Mesenchymal stem cell (in vitro differentiated cells and primary cell): ENCODE measurements at regions not wholly inside any gene's neighbourhood (a gene's known extent, or its start where the extent isn't known, plus 50 kb on each side); places are given as distances from the start of the nearest gene placed in this dataset.

ENCODE experiments used
- DNase-seq: peaks from one replicate; pipeline ENCODE4 v3.0.0-alpha.2; 2013
- H2AFZ ChIP-seq: one replicate; pipeline ENCODE4 v1.6.1; 2013; ENCODE audit warnings: low read depth, mild to moderate bottlenecking, control low read depth, inconsistent platforms, low read length, moderate library complexity
- H2AK5ac ChIP-seq: 2 replicates; pipeline ENCODE4 v1.6.1; 2013; ENCODE audit warnings: low read length, moderate library complexity, mild to moderate bottlenecking, inconsistent platforms; ENCODE audit not compliant: severe bottlenecking
- H2BK120ac ChIP-seq: one replicate; pipeline ENCODE4 v1.6.1; 2013; ENCODE audit warnings: low read depth, mild to moderate bottlenecking, inconsistent platforms, low read length, moderate library complexity
- H2BK12ac ChIP-seq, 2 experiments: one replicate each; pipeline ENCODE4 v1.6.1; 2013; ENCODE audit warnings: inconsistent platforms in 2 of 2, low read length in 2 of 2, mild to moderate bottlenecking in 2 of 2, moderate library complexity in 2 of 2, control low read depth in 1 of 2
- H2BK15ac ChIP-seq: one replicate; pipeline ENCODE4 v1.6.1; 2013; ENCODE audit warnings: mild to moderate bottlenecking, low read depth, inconsistent platforms; ENCODE audit not compliant: poor library complexity, severe bottlenecking
- H2BK5ac ChIP-seq: 2 replicates; pipeline ENCODE4 v1.6.1; 2013; ENCODE audit warnings: low read depth, mild to moderate bottlenecking, low read length, control low read depth, inconsistent platforms; ENCODE audit not compliant: poor library complexity, severe bottlenecking
- H3K14ac ChIP-seq, 2 experiments: one replicate each; pipeline ENCODE4 v1.6.1; 2013; ENCODE audit warnings: inconsistent platforms in 2 of 2, low read length in 2 of 2, control low read depth in 1 of 2, mild to moderate bottlenecking in 1 of 2, moderate library complexity in 1 of 2
- H3K18ac ChIP-seq, 2 experiments: one replicate each; pipeline ENCODE4 v1.6.1; 2013; ENCODE audit warnings: inconsistent platforms in 2 of 2, low read length in 2 of 2, control low read depth in 1 of 2, low read depth in 1 of 2, mild to moderate bottlenecking in 1 of 2
- H3K23ac ChIP-seq, 2 experiments: one replicate each; pipeline ENCODE4 v1.6.1; 2013; ENCODE audit warnings: inconsistent platforms in 2 of 2, low read length in 2 of 2, mild to moderate bottlenecking in 2 of 2, moderate library complexity in 2 of 2, control low read depth in 1 of 2
- H3K27ac ChIP-seq: 2 replicates; pipeline ENCODE4 v1.5.1; 2013; ENCODE audit warnings: mild to moderate bottlenecking, moderate library complexity, low read length, control low read depth, inconsistent platforms; ENCODE audit not compliant: poor library complexity, severe bottlenecking
- H3K27me3 ChIP-seq, 2 experiments: 2 replicates each; pipeline versions ENCODE4 v1.6.1 to v1.7.0; 2013; ENCODE audit warnings: low read length in 2 of 2, mild to moderate bottlenecking in 2 of 2, moderate library complexity in 2 of 2, control low read depth in 1 of 2, inconsistent platforms in 1 of 2; ENCODE audit not compliant: control insufficient read depth in 1 of 2, insufficient read depth in 1 of 2
- H3K36me3 ChIP-seq, 2 experiments: 2 replicates each; pipeline versions ENCODE4 v1.6.1 to v1.7.0; 2013; ENCODE audit warnings: low read length in 2 of 2, control low read depth in 1 of 2, inconsistent platforms in 1 of 2, low read depth in 1 of 2, mild to moderate bottlenecking in 1 of 2; ENCODE audit not compliant: insufficient read depth in 2 of 2, control insufficient read depth in 1 of 2
- H3K4ac ChIP-seq, 2 experiments: one replicate each; pipeline ENCODE4 v1.6.1; 2013; ENCODE audit warnings: inconsistent platforms in 2 of 2, low read length in 2 of 2, mild to moderate bottlenecking in 2 of 2, moderate library complexity in 2 of 2, control low read depth in 1 of 2, low read depth in 1 of 2
- H3K4me1 ChIP-seq: 2 replicates; pipeline ENCODE4 v1.6.1; 2013; ENCODE audit warnings: low read depth, low read length, control low read depth; ENCODE audit not compliant: control insufficient read depth, insufficient read depth
- H3K4me2 ChIP-seq: 2 replicates; pipeline ENCODE4 v1.6.1; 2013; ENCODE audit warnings: low read length, mild to moderate bottlenecking, inconsistent platforms; ENCODE audit not compliant: poor library complexity, severe bottlenecking
- H3K4me3 ChIP-seq, 2 experiments: 2 replicates each; pipeline versions ENCODE4 v1.5.1 to v1.7.0; 2013; ENCODE audit warnings: low read length in 2 of 2, mild to moderate bottlenecking in 2 of 2, control low read depth in 1 of 2, low read depth in 1 of 2; ENCODE audit not compliant: insufficient read depth in 1 of 2
- H3K79me1 ChIP-seq: replicated peaks from 2 replicates; pipeline ENCODE4 v1.6.1; 2013; ENCODE audit warnings: mild to moderate bottlenecking, control low read depth, low read length, inconsistent platforms; ENCODE audit not compliant: poor library complexity, severe bottlenecking
- H3K9ac ChIP-seq: 2 replicates; pipeline ENCODE4 v1.7.0; 2013; ENCODE audit warnings: mild to moderate bottlenecking, low read length, moderate library complexity
- H3K9me3 ChIP-seq: 2 replicates; pipeline ENCODE4 v1.7.0; 2013; ENCODE audit warnings: mild to moderate bottlenecking, low read length; ENCODE audit not compliant: control insufficient read depth
- H4K8ac ChIP-seq: one replicate; pipeline ENCODE4 v1.6.1; 2013; ENCODE audit warnings: inconsistent platforms, mild to moderate bottlenecking, low read length, moderate library complexity
- H4K91ac ChIP-seq: one replicate; pipeline ENCODE4 v1.6.1; 2013; ENCODE audit warnings: mild to moderate bottlenecking, low read length, inconsistent platforms
- WGBS: methylation state at CpG from one replicate; pipeline ENCODE4 v1.1.7; 2013; ENCODE audit warnings: mixed read lengths; 5-methylcytosine and 5-hydroxymethylcytosine counted together

GRCh38 chr7:79523436-79523835 is 70.0 kb upstream of the MAGI2 start:
- no peak overlapping the region for H2AFZ ChIP-seq
- no peak overlapping the region for H3K4ac ChIP-seq
- H4K91ac ChIP-seq, result no peak overlapping the region
- no peak overlapping the region for H3K4me2 ChIP-seq
- no peak for DNase-seq
- no peaks in the 10 kb centered on the region for H3K79me1 ChIP-seq
- WGBS, result no CpG with 5 or more reads among the region's 1 CpG
- H2BK12ac ChIP-seq, result no peak overlapping the region
- H3K18ac ChIP-seq, result no peak overlapping the region
- no peak overlapping the region for H4K8ac ChIP-seq
- H3K27ac ChIP-seq, result no peak overlapping the region
- H2AK5ac ChIP-seq, result no peak overlapping the region
- H3K4me3 ChIP-seq, result no peak overlapping the region
- no peak overlapping the region for H2BK15ac ChIP-seq
- H3K4me1 ChIP-seq, result no peaks in the 10 kb centered on the region
- no peak overlapping the region for H2BK120ac ChIP-seq
- no peaks in the 10 kb centered on the region for H3K9me3 ChIP-seq
- H2BK5ac ChIP-seq, result no peak overlapping the region
- no peak overlapping the region for H3K23ac ChIP-seq
- H3K36me3 ChIP-seq, result no peaks in the 10 kb centered on the region
- no peak overlapping the region for H3K9ac ChIP-seq
- H3K14ac ChIP-seq, result no peak overlapping the region
- H3K27me3 ChIP-seq, result no peaks in the 10 kb centered on the region

GRCh38 chr7:79520543-79520942 is 67.1 kb upstream of the MAGI2 start:
- no peaks in the 10 kb centered on the region for H3K4me1 ChIP-seq
- no peak overlapping the region for H3K4ac ChIP-seq

GRCh38 chr7:79515358-79515757 is 61.9 kb upstream of the MAGI2 start:
- no peaks in the 10 kb centered on the region for H3K9me3 ChIP-seq
- no peak overlapping the region for H2AFZ ChIP-seq
- H3K36me3 ChIP-seq, result no peaks in the 10 kb centered on the region
- no peak overlapping the region for H2BK120ac ChIP-seq
- H3K14ac ChIP-seq, result no peak overlapping the region
- DNase-seq, result no peak
- no peaks in the 10 kb centered on the region for H3K79me1 ChIP-seq
- no peaks in the 10 kb centered on the region for H3K27me3 ChIP-seq
- no peak overlapping the region for H2BK15ac ChIP-seq
- no peak overlapping the region for H4K8ac ChIP-seq
- H2AK5ac ChIP-seq, result no peak overlapping the region
- no peak overlapping the region for H3K27ac ChIP-seq
- H3K4me3 ChIP-seq, result no peak overlapping the region
- no peak overlapping the region for H3K4ac ChIP-seq
- no peak overlapping the region for H2BK5ac ChIP-seq
- no peaks in the 10 kb centered on the region for H3K4me1 ChIP-seq
- no peak overlapping the region for H4K91ac ChIP-seq
- WGBS, result 76% methylated on average over 2 of the region's 3 CpGs
- no peak overlapping the region for H3K4me2 ChIP-seq
- no peak overlapping the region for H3K9ac ChIP-seq
- no peak overlapping the region for H3K18ac ChIP-seq
- no peak overlapping the region for H2BK12ac ChIP-seq
- no peak overlapping the region for H3K23ac ChIP-seq

More at GRCh38 chr7:79520543-79520942, 67.1 kb upstream of the MAGI2 start:
- Histone ChIP-seq H3K4me2 (no peak overlapping the region), H2AK5ac (no peak overlapping the region), H3K27ac (no peak overlapping the region), H3K14ac (no peak overlapping the region), H3K36me3 (no peaks in the 10 kb centered on the region), H3K4me3 (no peak overlapping the region), H3K9me3 (no peaks in the 10 kb centered on the region), H4K91ac (no peak overlapping the region), H2BK15ac (no peak overlapping the region), H3K27me3 (no peaks in the 10 kb centered on the region), H2AFZ (no peak overlapping the region), H2BK12ac (no peak overlapping the region), H4K8ac (no peak overlapping the region), H3K9ac (no peak overlapping the region), H2BK5ac (no peak overlapping the region), H2BK120ac (no peak overlapping the region), H3K79me1 (no peaks in the 10 kb centered on the region), H3K18ac (no peak overlapping the region), H3K23ac (no peak overlapping the region)
- no peak for DNase-seq
- WGBS, result 92% methylated on average over 1 of the region's 1 CpG

- H3K27me3 ChIP-seq, result no peaks in the 10 kb centered on the region
- no peak overlapping the region for H4K91ac ChIP-seq
- no peak overlapping the region for H3K9ac ChIP-seq
- no peak overlapping the region for H2BK5ac ChIP-seq
- H2BK120ac ChIP-seq, result no peak overlapping the region
- H3K4me3 ChIP-seq, result no peak overlapping the region
- H3K4ac ChIP-seq, result no peak overlapping the region
- no peak overlapping the region for H2BK12ac ChIP-seq
- no peak overlapping the region for H3K27ac ChIP-seq
- 94% methylated on average over 2 of the region's 2 CpGs for WGBS
- H3K4me2 ChIP-seq, result no peak overlapping the region
- no peak overlapping the region for H4K8ac ChIP-seq
- no peak overlapping the region for H3K23ac ChIP-seq
- H3K18ac ChIP-seq, result no peak overlapping the region
- no peaks in the 10 kb centered on the region for H3K4me1 ChIP-seq
- no peak overlapping the region for H3K14ac ChIP-seq
- H2BK15ac ChIP-seq, result no peak overlapping the region
- H2AK5ac ChIP-seq, result no peak overlapping the region
- DNase-seq, result no peak
- no peaks in the 10 kb centered on the region for H3K36me3 ChIP-seq
- H2AFZ ChIP-seq, result no peak overlapping the region
- H3K79me1 ChIP-seq, result no peaks in the 10 kb centered on the region
- H3K9me3 ChIP-seq, result no peaks in the 10 kb centered on the region
These were observed 59.8 kb upstream of the MAGI2 start for GRCh38 chr7:79513261-79513660.
